GM10248 (cell line): ENCODE measurements at regions not wholly inside any gene's neighbourhood (a gene's known extent, or its start where the extent isn't known, plus 50 kb on each side); places are given as distances from the start of the nearest gene placed in this dataset.

Experiments used
- CTCF ChIA-PET: fragments of 300-600 bp; sonication (Branson Sonifier 250); formaldehyde crosslinking; extraction: SDS; loops from one replicate; lab custom pipeline; 2021; ENCODE audit warnings: antibody characterized with exemption; lab: Yijun Ruan, JAX
- POLR2A ChIA-PET: fragments of 350-650 bp; sonication (Branson Sonifier 250); formaldehyde crosslinking; extraction: SDS; loops from one replicate; lab custom pipeline; 2020; ENCODE audit warnings: antibody characterized with exemption; lab: Yijun Ruan, JAX
- DNase-seq: peaks from one replicate; pipeline ENCODE4 v3.0.0; 2012; ENCODE audit errors: extremely low spot score
- CTCF ChIP-seq: IDR thresholded peaks from 2 replicates; pipeline ENCODE4 v1.5.1; 2012; ENCODE audit warnings: mild to moderate bottlenecking, low read depth; ENCODE audit errors: extremely low read depth, missing control alignments, control extremely low read depth

- ChIA-PET CTCF (no interaction called here), POLR2A (no interaction called here)
- no peak for DNase-seq
- no peak for TF ChIP-seq CTCF
These were observed 259.3 kb upstream of the TCERG1L start for GRCh38 chr10:131570716-131571307.

GRCh38 chr10:131571346-131571745, 259.8 kb upstream of the TCERG1L start:
- no peak for TF ChIP-seq CTCF
- no peak for DNase-seq
- POLR2A ChIA-PET, result no interaction called here
- CTCF ChIA-PET, result no interaction called here

GRCh38 chr10:131571865-131572264, 260.3 kb upstream of the TCERG1L start:
- POLR2A ChIA-PET, result no interaction called here
- no peak for TF ChIP-seq CTCF
- CTCF ChIA-PET, result no interaction called here
- no peak for DNase-seq

GRCh38 chr10:131573256-131573655, 261.7 kb upstream of the TCERG1L start:
- no peak for DNase-seq
- ChIA-PET POLR2A (no interaction called here), CTCF (no interaction called here)
- TF ChIP-seq CTCF, result no peak

GRCh38 chr10:131573707-131574106, 262.2 kb upstream of the TCERG1L start:
- no peak for DNase-seq
- POLR2A ChIA-PET, result no interaction called here
- TF ChIP-seq CTCF, result no peak
- CTCF ChIA-PET, result no interaction called here

- TF ChIP-seq CTCF, result no peak
- ChIA-PET POLR2A (no interaction called here), CTCF (no interaction called here)
- no peak for DNase-seq
These were observed 262.8 kb upstream of the TCERG1L start for GRCh38 chr10:131574363-131574706.
